HCT116 (cell line): ENCODE measurements at regions not wholly inside any gene's neighbourhood (a gene's known extent, or its start where the extent isn't known, plus 50 kb on each side); places are given as distances from the start of the nearest gene placed in this dataset.

ENCODE experiments used
- ATAC-seq: fragments of 200-7000 bp; cut with Tn5 transposase; 2 replicates; pipeline ENCODE4 v1.9.1; 2020; ENCODE audit warnings: mild to moderate bottlenecking, moderate library complexity
- BruUV-seq: library from RNA; stranded (reverse); fragments of 400-500 nt; replicated peaks from 2 replicates; lab custom pipeline; 2021; lab: Mats Ljungman, UMichigan
- CTCF ChIA-PET: fragments of 300-600 bp; sonication (Branson Sonifier 250); formaldehyde crosslinking; loops from one replicate; lab custom pipeline; 2021; ENCODE audit warnings: antibody characterized with exemption; lab: Charles Lee
- POLR2A ChIA-PET: fragments of 300-600, 350-600 bp; sonication (Branson Sonifier 250); formaldehyde crosslinking; loops from one replicate; lab custom pipeline; 2021; ENCODE audit warnings: antibody characterized with exemption; lab: Charles Lee
- RAD21 ChIA-PET, 2 experiments: fragments of 300-600 bp; sonication (Branson Sonifier 250); formaldehyde crosslinking; loops; one replicate each; lab custom pipeline; 2023; ENCODE audit warnings: low total read pairs in 2 of 2; ENCODE audit not compliant: uncharacterized antibody in 2 of 2, unreplicated experiment in 2 of 2, low non-redundant PET in 1 of 2; lab: Charles Lee
- DNase-seq: peaks from one replicate; pipeline ENCODE4 v3.0.0-alpha.2; 2010; ENCODE audit warnings: low read depth, low spot score
- H2AFZ ChIP-seq: fragments of 200-600 bp; shearing (Covaris generic), sonication (generic); 2 replicates; pipeline ENCODE4 v1.6.1; 2017; ENCODE audit warnings: low read depth, mixed run types, mixed read lengths, antibody characterized with exemption, low read length; ENCODE audit not compliant: poor library complexity, severe bottlenecking
- H3K27ac ChIP-seq: 2 replicates; pipeline ENCODE4 v1.5.1; 2012; ENCODE audit warnings: low read depth, low read length
- H3K27me3 ChIP-seq: fragments of 200-600 bp; sonication (generic); 2 replicates; pipeline ENCODE4 v1.6.1; 2016; ENCODE audit warnings: mixed run types, low read length, mixed read lengths; ENCODE audit not compliant: insufficient read depth
- H3K36me3 ChIP-seq, 2 experiments: fragments of 200-500 bp in 1 of 2; fragments of 200-600 bp in 1 of 2; sonication (Bioruptor generic) in 1 of 2; sonication (generic) in 1 of 2; 2 replicates each; pipeline versions ENCODE4 v1.5.1 to v1.6.1; 2014 to 2016; ENCODE audit warnings: low read length in 2 of 2, inconsistent platforms in 1 of 2, mixed read lengths in 1 of 2, mixed run types in 1 of 2; ENCODE audit not compliant: insufficient read depth in 2 of 2, control insufficient read depth in 1 of 2
- H3K4me1 ChIP-seq, 2 experiments: fragments of 200-600 bp in 1 of 2; sonication (generic) in 1 of 2; 2 replicates each; pipeline versions ENCODE4 v1.5.1 to v1.6.1; 2012 to 2017; ENCODE audit warnings: low read length in 2 of 2, inconsistent platforms in 1 of 2, mild to moderate bottlenecking in 1 of 2, mixed read lengths in 1 of 2, mixed run types in 1 of 2, moderate library complexity in 1 of 2; ENCODE audit not compliant: insufficient read depth in 2 of 2, control insufficient read depth in 1 of 2
- H3K4me2 ChIP-seq: fragments of 200-600 bp; sonication (generic); 2 replicates; pipeline ENCODE4 v1.6.1; 2017; ENCODE audit warnings: mixed run types, low read length, mixed read lengths
- H3K4me3 ChIP-seq, 2 experiments: fragments of 200-600 bp in 1 of 2; sonication (generic) in 1 of 2; replicated peaks in 1 of 2; 2 replicates each; pipeline ENCODE4 v1.5.1; 2011 to 2016; ENCODE audit warnings: low read length in 2 of 2, control low read depth in 1 of 2, low read depth in 1 of 2, mild to moderate bottlenecking in 1 of 2, mixed read lengths in 1 of 2, mixed run types in 1 of 2
- H3K79me2 ChIP-seq: fragments of 200-600 bp; sonication (generic); 2 replicates; pipeline ENCODE4 v1.6.1; 2017; ENCODE audit warnings: mild to moderate bottlenecking, mixed run types, low read length, moderate library complexity, mixed read lengths; ENCODE audit not compliant: insufficient read depth
- H3K9ac ChIP-seq: fragments of 200-600 bp; sonication (generic); 2 replicates; pipeline ENCODE4 v1.6.1; 2016; ENCODE audit warnings: low read length, mixed read lengths
- H3K9me2 ChIP-seq: fragments of 200-600 bp; sonication (generic), shearing (Covaris generic); 2 replicates; pipeline ENCODE4 v1.6.1; 2017; ENCODE audit warnings: mixed run types, mild to moderate bottlenecking, moderate library complexity; ENCODE audit not compliant: insufficient read depth
- H3K9me3 ChIP-seq, 2 experiments: fragments of 200-500 bp in 1 of 2; fragments of 200-600 bp in 1 of 2; sonication (Bioruptor generic) in 1 of 2; sonication (generic) in 1 of 2; 2 replicates each; pipeline ENCODE4 v1.6.1; 2014 to 2017; ENCODE audit warnings: low read length in 2 of 2, mixed read lengths in 2 of 2, inconsistent platforms in 1 of 2, low read depth in 1 of 2, mild to moderate bottlenecking in 1 of 2, mixed run types in 1 of 2, moderate library complexity in 1 of 2; ENCODE audit not compliant: control insufficient read depth in 1 of 2, insufficient read depth in 1 of 2
- H4K20me1 ChIP-seq: fragments of 200-600 bp; sonication (generic), shearing (Covaris generic); 2 replicates; pipeline ENCODE4 v1.6.1; 2017; ENCODE audit warnings: mixed run types, mild to moderate bottlenecking, moderate library complexity; ENCODE audit not compliant: insufficient read depth
- CTCF ChIP-seq, 3 experiments: fragments of 200-600 bp in 1 of 3; sonication (generic) in 1 of 3; IDR thresholded peaks in 2 of 3; conservative IDR thresholded peaks in 1 of 3; 2 replicates each; pipeline ENCODE4 v1.5.1; 2012 to 2017; ENCODE audit warnings: low read depth in 2 of 3, low read length in 2 of 3, antibody characterized with exemption in 1 of 3, borderline replicate concordance in 1 of 3, control low read depth in 1 of 3, mild to moderate bottlenecking in 1 of 3, mixed read lengths in 1 of 3, mixed run types in 1 of 3, moderate library complexity in 1 of 3; ENCODE audit not compliant: insufficient read depth in 1 of 3
- EGR1 ChIP-seq: IDR thresholded peaks from 2 replicates; pipeline ENCODE4 v1.6.1; 2012; ENCODE audit warnings: low read depth
- MAX ChIP-seq: IDR thresholded peaks from 2 replicates; pipeline ENCODE4 v1.6.1; 2012
- RAD21 ChIP-seq: IDR thresholded peaks from 2 replicates; pipeline ENCODE4 v1.6.1; 2012; ENCODE audit warnings: low read depth, mild to moderate bottlenecking
- SRF ChIP-seq: IDR thresholded peaks from 2 replicates; pipeline ENCODE4 v1.6.1; 2012; ENCODE audit warnings: low read depth
- ZBTB33 ChIP-seq: IDR thresholded peaks from 2 replicates; pipeline ENCODE4 v1.6.1; 2011; ENCODE audit warnings: mild to moderate bottlenecking, low read length, moderate library complexity; ENCODE audit not compliant: insufficient replicate concordance; ENCODE audit errors: extremely low read depth
- intact Hi-C: fragments of 100-400 bp; cut with micrococcal nuclease; formaldehyde crosslinking; loops from 2 replicates; pipeline ENCODE4 v1.10.0; 2022

GRCh38 chr2:45084361-45085020 lies 75.2 kb upstream of the SIX2 start:
- intact Hi-C loops, result no loop called here
- no peaks in the 10 kb centered on the region for H3K36me3 ChIP-seq
- BruUV-seq, result no TSS peak
- H4K20me1 ChIP-seq, result no peaks in the 10 kb centered on the region
- ATAC-seq (no peak), DNase-seq (no peak)
- H3K4me2 ChIP-seq, result no peak overlapping the region
- no peaks in the 10 kb centered on the region for H3K9me3 ChIP-seq
- no peak overlapping the region for H2AFZ ChIP-seq
- no peak overlapping the region for H3K4me3 ChIP-seq
- no peaks in the 10 kb centered on the region for H3K9me2 ChIP-seq
- no peak overlapping the region for H3K9ac ChIP-seq
- RAD21 ChIA-PET, result no interaction called here
- H3K27me3 ChIP-seq, result no peaks in the 10 kb centered on the region
- H3K4me1 ChIP-seq, result no peaks in the 10 kb centered on the region
- no peak overlapping the region for H3K27ac ChIP-seq
- POLR2A ChIA-PET, result no interaction called here
- no peaks in the 10 kb centered on the region for H3K79me2 ChIP-seq
- TF ChIP-seq RAD21 (no peak), ZBTB33 (no peak)
- CTCF ChIA-PET, result no interaction called here

- ChIA-PET RAD21 (no interaction called here), CTCF (no interaction called here), POLR2A (no interaction called here)
- TF ChIP-seq MAX (no peak), EGR1 (no peak), RAD21 (peak; percentile 21; the same call in 1 of the 2 replicates), SRF (no peak), CTCF (IDR thresholded peaks at IDR 0.05 in 2 of 3, conservative IDR thresholded peaks at IDR 0.05 in 1 of 3; ENCODE audit: borderline replicate concordance in 1 of 3, insufficient read depth in 1 of 3, low read depth in 2 of 3, low read length in 2 of 3) (no peak)
- BruUV-seq, result no TSS peak
- Histone ChIP-seq H3K9me2 (no peaks in the 10 kb centered on the region), H3K27ac (no peak overlapping the region), H4K20me1 (no peaks in the 10 kb centered on the region), H2AFZ (no peak overlapping the region), H3K4me1 (no peaks in the 10 kb centered on the region), H3K27me3 (no peaks in the 10 kb centered on the region), H3K4me2 (no peak overlapping the region), H3K36me3 (no peaks in the 10 kb centered on the region), H3K9me3 (no peaks in the 10 kb centered on the region), H3K79me2 (no peaks in the 10 kb centered on the region), H3K9ac (no peak overlapping the region), H3K4me3 (no peak overlapping the region)
- intact Hi-C loops, result no loop called here
- ATAC-seq (no peak), DNase-seq (no peak)
Measured at GRCh38 chr2:45083175-45083574, 73.9 kb upstream of the SIX2 start.
